Smooth muscle cell (in vitro differentiated cells): ENCODE measurements at regions not wholly inside any gene's neighbourhood (a gene's known extent, or its start where the extent isn't known, plus 50 kb on each side); places are given as distances from the start of the nearest gene placed in this dataset.
"Not testable (repeated sequence)": the region's sequence is repeated elsewhere in the genome, so short reads cannot be mapped to it uniquely, and the experiment has no call there.

Experiments
- DNase-seq: peaks from one replicate; lab custom pipeline; 2025; ENCODE audit not compliant: unreplicated experiment; lab: John Stamatoyannopoulos, UW
- H2AFZ ChIP-seq: fragments of 200-600 bp; sonication (generic); 2 replicates; pipeline ENCODE4 v1.6.0; 2016; ENCODE audit warnings: antibody characterized with exemption, low read depth, mild to moderate bottlenecking
- H3F3A ChIP-seq: fragments of 200-600 bp; sonication (generic); 2 replicates; pipeline ENCODE4 v1.6.0; 2017; ENCODE audit warnings: antibody characterized with exemption, low read depth
- H3K27ac ChIP-seq: fragments of 200-600 bp; sonication (generic); 2 replicates; pipeline ENCODE4 v1.5.1; 2016; ENCODE audit warnings: low read depth, mild to moderate bottlenecking
- H3K27me3 ChIP-seq: fragments of 200-600 bp; sonication (generic); 2 replicates; pipeline ENCODE4 v1.6.1; 2016; ENCODE audit warnings: low read depth, mild to moderate bottlenecking
- H3K36me3 ChIP-seq: fragments of 200-600 bp; sonication (generic); 2 replicates; pipeline ENCODE4 v1.5.1; 2016; ENCODE audit warnings: low read depth
- H3K4me1 ChIP-seq: fragments of 200-600 bp; sonication (generic); 2 replicates; pipeline ENCODE4 v1.5.1; 2016; ENCODE audit warnings: low read depth
- H3K4me2 ChIP-seq: fragments of 200-600 bp; sonication (generic); 2 replicates; pipeline ENCODE4 v1.6.0; 2016; ENCODE audit warnings: mild to moderate bottlenecking
- H3K4me3 ChIP-seq: fragments of 200-600 bp; sonication (generic); 2 replicates; pipeline ENCODE4 v1.5.1; 2016; ENCODE audit warnings: mild to moderate bottlenecking
- H3K79me2 ChIP-seq: fragments of 200-600 bp; sonication (generic); 2 replicates; pipeline ENCODE4 v1.6.0; 2016; ENCODE audit warnings: low read depth, mild to moderate bottlenecking
- H3K9ac ChIP-seq: fragments of 200-600 bp; sonication (generic); 2 replicates; pipeline ENCODE4 v1.6.0; 2016; ENCODE audit warnings: low read depth
- H3K9me3 ChIP-seq: fragments of 200-600 bp; sonication (generic); replicated peaks from 2 replicates; pipeline ENCODE4 v1.5.1; 2016; ENCODE audit warnings: low read depth
- H4K20me1 ChIP-seq: fragments of 200-600 bp; sonication (generic); 2 replicates; pipeline ENCODE4 v1.6.0; 2016; ENCODE audit warnings: low read depth
- CTCF ChIP-seq: fragments of 200-600 bp; sonication (generic); IDR thresholded peaks from 2 replicates; pipeline ENCODE4 v1.5.1; 2017; ENCODE audit warnings: borderline replicate concordance, mild to moderate bottlenecking, antibody characterized with exemption; ENCODE audit not compliant: insufficient read depth, poor library complexity, severe bottlenecking
- WGBS: methylation state at CpG from one replicate; pipeline ENCODE4 v1.1.7; 2016; ENCODE audit warnings: low lambda C conversion rate; 5-methylcytosine and 5-hydroxymethylcytosine counted together

- not testable (repeated sequence) for H3F3A ChIP-seq, H3K9me3 ChIP-seq, H2AFZ ChIP-seq, H3K4me1 ChIP-seq, H3K36me3 ChIP-seq, H3K4me3 ChIP-seq, H4K20me1 ChIP-seq, H3K79me2 ChIP-seq, H3K27ac ChIP-seq, DNase-seq, H3K4me2 ChIP-seq, H3K9ac ChIP-seq
- WGBS: 90% methylated on average over 8 of the region's 8 CpGs
- peaks cover 20% of the 10 kb centered on the region for H3K27me3 ChIP-seq
Measured at GRCh38 chr6:27774264-27774600, 138.0 kb downstream of the OR2B2 start.

GRCh38 chr6:27773542-27774263 is 138.5 kb downstream of the OR2B2 start:
- not testable (repeated sequence) for H3F3A ChIP-seq, H3K79me2 ChIP-seq, H3K9ac ChIP-seq, H4K20me1 ChIP-seq, H3K9me3 ChIP-seq, H3K36me3 ChIP-seq, H3K4me2 ChIP-seq, H3K4me3 ChIP-seq, H3K4me1 ChIP-seq, H2AFZ ChIP-seq, H3K27ac ChIP-seq, DNase-seq
- WGBS: 93% methylated on average over 10 of the region's 10 CpGs
- peaks cover 20% of the 10 kb centered on the region for H3K27me3 ChIP-seq

- H2AFZ ChIP-seq: peak overlapping the region; percentile 84
- no peaks in the 10 kb centered on the region for H4K20me1 ChIP-seq
- H3F3A ChIP-seq: no peaks in the 10 kb centered on the region
- WGBS: 3% methylated on average over 33 of the region's 33 CpGs
- H3K79me2 ChIP-seq: no peaks in the 10 kb centered on the region
- H3K27me3 ChIP-seq: peaks cover 20% of the 10 kb centered on the region
- DNase-seq: peak; percentile 68
- H3K9ac ChIP-seq: no peak overlapping the region
- H3K36me3 ChIP-seq: no peaks in the 10 kb centered on the region
- H3K4me3 ChIP-seq: peak overlapping the region; percentile 22
- peak overlapping the region; percentile 34 for H3K27ac ChIP-seq
- peak overlapping the region; percentile 50 for H3K4me2 ChIP-seq
- no peaks in the 10 kb centered on the region for H3K4me1 ChIP-seq
- peak; percentile 92 for TF ChIP-seq CTCF
- no peaks in the 10 kb centered on the region for H3K9me3 ChIP-seq
Measured at GRCh38 chr6:27772261-27773001, 139.8 kb downstream of the OR2B2 start.

- Histone ChIP-seq H3K79me2 (no peaks in the 10 kb centered on the region), H3K27ac (no peak overlapping the region), H3K4me2 (no peak overlapping the region), H2AFZ (no peak overlapping the region), H3K27me3 (peaks cover 20% of the 10 kb centered on the region), H3K4me3 (no peak overlapping the region), H3K9ac (no peak overlapping the region), H3F3A (no peaks in the 10 kb centered on the region), H3K36me3 (no peaks in the 10 kb centered on the region), H3K9me3 (no peaks in the 10 kb centered on the region), H4K20me1 (no peaks in the 10 kb centered on the region), H3K4me1 (no peaks in the 10 kb centered on the region)
- no peak for TF ChIP-seq CTCF
- 46% methylated on average over 4 of the region's 4 CpGs for WGBS
- DNase-seq: no peak
Measured at GRCh38 chr6:27771235-27771634, 141.0 kb downstream of the OR2B2 start.
